ENCODE measurements at regions not wholly inside any gene's neighbourhood (a gene's known extent, or its start where the extent isn't known, plus 50 kb on each side); places are given as distances from the start of the nearest gene placed in this dataset.
"Not testable (repeated sequence)": the region's sequence is repeated elsewhere in the genome, so short reads cannot be mapped to it uniquely, and the experiment has no call there.

GRCh38 chr2:75833386-75833785 is 122.7 kb upstream of the GCFC2 start:
- no TSS peak for BruUV-seq (replicated peaks)
- CTCF ChIA-PET: no interaction called here
- Mint-ChIP-seq H3K9me3 (ENCODE audit: low read depth, unreplicated experiment) (peaks cover 14% of the 10 kb centered on the region), H3K27me3 (ENCODE audit: unreplicated experiment) (no peaks in the 10 kb centered on the region), H3K27ac (ENCODE audit: unreplicated experiment) (no peak overlapping the region), H3K4me3 (ENCODE audit: low read depth, unreplicated experiment) (no peak overlapping the region), H3K4me1 (ENCODE audit: low read depth, unreplicated experiment) (no peaks in the 10 kb centered on the region), H3K36me3 (ENCODE audit: insufficient read depth, unreplicated experiment) (no peaks in the 10 kb centered on the region)
- TF ChIP-seq CTCF (IDR thresholded peaks at IDR 0.05; ENCODE audit: unreplicated experiment): no peak
- intact Hi-C loops (cut with micrococcal nuclease; ENCODE audit: unreplicated experiment): no loop called here
- no peak for DNase-seq

GRCh38 chr2:75828826-75829225 is 118.1 kb upstream of the GCFC2 start:
- Mint-ChIP-seq H3K27ac (ENCODE audit: unreplicated experiment) (no peak overlapping the region), H3K27me3 (ENCODE audit: unreplicated experiment) (no peaks in the 10 kb centered on the region), H3K4me1 (ENCODE audit: low read depth, unreplicated experiment) (no peaks in the 10 kb centered on the region), H3K9me3 (ENCODE audit: low read depth, unreplicated experiment) (peaks cover 13% of the 10 kb centered on the region), H3K4me3 (ENCODE audit: low read depth, unreplicated experiment) (no peak overlapping the region), H3K36me3 (ENCODE audit: insufficient read depth, unreplicated experiment) (no peaks in the 10 kb centered on the region)
- no TSS peak for BruUV-seq (replicated peaks)
- intact Hi-C loops (cut with micrococcal nuclease; ENCODE audit: unreplicated experiment): no loop called here
- CTCF ChIA-PET: no interaction called here
- no peak for DNase-seq
- TF ChIP-seq CTCF (IDR thresholded peaks at IDR 0.05; ENCODE audit: unreplicated experiment): no peak

- H3K9me3 Mint-ChIP-seq (ENCODE audit: low read depth, unreplicated experiment): peaks cover 15% of the 10 kb centered on the region
- H3K4me1 Mint-ChIP-seq (ENCODE audit: low read depth, unreplicated experiment); CTCF ChIA-PET; BruUV-seq (replicated peaks); DNase-seq; H3K36me3 Mint-ChIP-seq (ENCODE audit: insufficient read depth, unreplicated experiment); H3K27ac Mint-ChIP-seq (ENCODE audit: unreplicated experiment); H3K27me3 Mint-ChIP-seq (ENCODE audit: unreplicated experiment); intact Hi-C loops (cut with micrococcal nuclease; ENCODE audit: unreplicated experiment); H3K4me3 Mint-ChIP-seq (ENCODE audit: low read depth, unreplicated experiment): not testable (repeated sequence)
Observed at GRCh38 chr2:75823515-75823914, 112.8 kb upstream of the GCFC2 start.

GRCh38 chr2:75822336-75822735 is 111.6 kb upstream of the GCFC2 start:
- H3K27me3 Mint-ChIP-seq (ENCODE audit: unreplicated experiment): no peaks in the 10 kb centered on the region
- CTCF ChIA-PET: no interaction called here
- intact Hi-C loops (cut with micrococcal nuclease; ENCODE audit: unreplicated experiment): no loop called here

GRCh38 chr2:75820693-75821092 is 110.0 kb upstream of the GCFC2 start:
- CTCF ChIA-PET: no interaction called here
- no peaks in the 10 kb centered on the region for H3K36me3 Mint-ChIP-seq (ENCODE audit: insufficient read depth, unreplicated experiment)
- intact Hi-C loops (cut with micrococcal nuclease; ENCODE audit: unreplicated experiment): no loop called here
- no peak overlapping the region for H3K4me3 Mint-ChIP-seq (ENCODE audit: low read depth, unreplicated experiment)
- BruUV-seq (replicated peaks): no TSS peak
- H3K27ac Mint-ChIP-seq (ENCODE audit: unreplicated experiment): no peak overlapping the region
- H3K4me1 Mint-ChIP-seq (ENCODE audit: low read depth, unreplicated experiment): no peaks in the 10 kb centered on the region
- DNase-seq: no peak
- TF ChIP-seq CTCF (IDR thresholded peaks at IDR 0.05; ENCODE audit: unreplicated experiment): no peak
- peaks cover 11% of the 10 kb centered on the region for H3K9me3 Mint-ChIP-seq (ENCODE audit: low read depth, unreplicated experiment)
- H3K27me3 Mint-ChIP-seq (ENCODE audit: unreplicated experiment): no peaks in the 10 kb centered on the region

More at GRCh38 chr2:75822336-75822735, 111.6 kb upstream of the GCFC2 start:
- no peak for TF ChIP-seq CTCF (IDR thresholded peaks at IDR 0.05; ENCODE audit: unreplicated experiment)
- H3K4me3 Mint-ChIP-seq (ENCODE audit: low read depth, unreplicated experiment): no peak overlapping the region
- no peak overlapping the region for H3K27ac Mint-ChIP-seq (ENCODE audit: unreplicated experiment)
- H3K36me3 Mint-ChIP-seq (ENCODE audit: insufficient read depth, unreplicated experiment): no peaks in the 10 kb centered on the region
- H3K9me3 Mint-ChIP-seq (ENCODE audit: low read depth, unreplicated experiment): peaks cover 11% of the 10 kb centered on the region
- no peak for DNase-seq
- H3K4me1 Mint-ChIP-seq (ENCODE audit: low read depth, unreplicated experiment): no peaks in the 10 kb centered on the region
- no TSS peak for BruUV-seq (replicated peaks)

Measured in Calu3 (cell line).